Stimulated activated naive CD4-positive, alpha-beta T cell (primary cell): ENCODE measurements at regions not wholly inside any gene's neighbourhood (a gene's known extent, or its start where the extent isn't known, plus 50 kb on each side); places are given as distances from the start of the nearest gene placed in this dataset.
"Not testable (repeated sequence)": the region's sequence is repeated elsewhere in the genome, so short reads cannot be mapped to it uniquely, and the experiment has no call there.

Experiments
- DNase-seq, 6 experiments: peaks; one replicate each; lab custom pipeline; 2025; lab: John Stamatoyannopoulos, UW

GRCh38 chr13:94816256-94816655 is 103.9 kb upstream of the SOX21 start:
- no peak for DNase-seq

- no peak for DNase-seq
Measured at GRCh38 chr13:94813920-94814475, 101.7 kb upstream of the SOX21 start.

- DNase-seq = no peak
Measured at GRCh38 chr13:94811753-94812152, 99.4 kb upstream of the SOX21 start.

- DNase-seq = no peak
Measured at GRCh38 chr13:94800423-94800822, 88.1 kb upstream of the SOX21 start.

- no peak for DNase-seq
Measured at GRCh38 chr13:94799299-94799698, 87.0 kb upstream of the SOX21 start.

- no peak for DNase-seq
Measured at GRCh38 chr13:94798738-94799137, 86.4 kb upstream of the SOX21 start.

GRCh38 chr13:94795292-94795691 is 82.9 kb upstream of the SOX21 start:
- no peak for DNase-seq

- not testable (repeated sequence) for DNase-seq
Measured at GRCh38 chr13:94786246-94786645, 73.9 kb upstream of the SOX21 start.

- DNase-seq = no peak
Measured at GRCh38 chr13:94784066-94784465, 71.7 kb upstream of the SOX21 start.

GRCh38 chr13:94783489-94783888 is 71.1 kb upstream of the SOX21 start:
- no peak for DNase-seq

- peak in 1 of 6 experiments; percentile 0 for DNase-seq
Measured at GRCh38 chr13:94780421-94780820, 68.1 kb upstream of the SOX21 start.

GRCh38 chr13:94778986-94779385 is 66.6 kb upstream of the SOX21 start:
- DNase-seq = no peak

GRCh38 chr13:94778585-94778984 is 66.2 kb upstream of the SOX21 start:
- no peak for DNase-seq

GRCh38 chr13:94776956-94777355 is 64.6 kb upstream of the SOX21 start:
- no peak for DNase-seq

- no peak for DNase-seq
Measured at GRCh38 chr13:94776300-94776699, 64.0 kb upstream of the SOX21 start.

GRCh38 chr13:94765814-94766213 is 53.5 kb upstream of the SOX21 start:
- no peak for DNase-seq

- DNase-seq = no peak
Measured at GRCh38 chr13:94764576-94765321, 52.4 kb upstream of the SOX21 start.
